Progenitor cell of endocrine pancreas (in vitro differentiated cells): ENCODE measurements at regions not wholly inside any gene's neighbourhood (a gene's known extent, or its start where the extent isn't known, plus 50 kb on each side); places are given as distances from the start of the nearest gene placed in this dataset.

Source experiments
- DNase-seq: peaks from one replicate; pipeline ENCODE4 v3.0.0; 2021; ENCODE audit warnings: low spot score; ENCODE audit not compliant: unreplicated experiment
- H3K27ac Mint-ChIP-seq: 2 replicates; pipeline ENCODE4 v1.8.0; 2021; ENCODE audit warnings: mild to moderate bottlenecking, moderate library complexity, mixed read lengths
- H3K27me3 Mint-ChIP-seq: 2 replicates; pipeline ENCODE4 v1.8.0; 2021; ENCODE audit warnings: mixed read lengths
- H3K36me3 Mint-ChIP-seq: 2 replicates; pipeline ENCODE4 v1.8.0; 2022; ENCODE audit warnings: mixed read lengths; ENCODE audit not compliant: insufficient read depth
- H3K4me1 Mint-ChIP-seq: 2 replicates; pipeline ENCODE4 v1.8.0; 2021; ENCODE audit warnings: low read depth, mixed read lengths
- H3K4me3 Mint-ChIP-seq: 2 replicates; pipeline ENCODE4 v1.8.0; 2021; ENCODE audit warnings: low read depth, mild to moderate bottlenecking, moderate library complexity, mixed read lengths
- H3K9me3 Mint-ChIP-seq: 2 replicates; pipeline ENCODE4 v1.8.0; 2021; ENCODE audit warnings: low read depth, mixed read lengths
- TF ChIP-seq, protein P1 (sequence below): fragments of 200-600 bp; sonication (generic); IDR thresholded peaks from one replicate; pipeline ENCODE4 v1.5.0; 2021; ENCODE audit warnings: antibody characterized with exemption, mild to moderate bottlenecking; ENCODE audit not compliant: unreplicated experiment

DNA sequence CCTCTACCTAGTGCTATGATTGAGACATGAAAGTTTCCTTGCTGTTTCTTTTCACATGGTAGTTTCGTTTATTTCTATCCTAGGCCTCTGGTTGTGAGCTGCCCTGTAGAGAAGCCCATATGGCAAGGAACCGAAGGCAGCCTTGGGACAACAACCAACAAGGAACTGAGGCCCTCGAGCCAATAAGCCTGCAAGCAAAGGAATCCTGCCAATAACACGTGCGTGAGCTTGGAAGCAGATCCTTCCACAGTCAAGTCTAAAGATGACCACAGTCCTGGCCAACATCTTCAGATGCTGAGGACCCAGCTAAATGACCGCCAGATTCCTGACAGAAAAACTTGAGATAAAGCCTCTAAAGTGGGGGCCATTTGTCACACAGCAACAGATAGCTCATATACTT is 100.4 kb upstream of the FAM9B start:
- peaks cover 25% of the 10 kb centered on the region for H3K9me3 Mint-ChIP-seq
- H3K27me3 Mint-ChIP-seq = no peaks in the 10 kb centered on the region
- no peak overlapping the region for H3K27ac Mint-ChIP-seq
- no peak overlapping the region for H3K4me3 Mint-ChIP-seq
- H3K36me3 Mint-ChIP-seq = no peaks in the 10 kb centered on the region
- no peak for DNase-seq
- TF ChIP-seq, protein P1, sequence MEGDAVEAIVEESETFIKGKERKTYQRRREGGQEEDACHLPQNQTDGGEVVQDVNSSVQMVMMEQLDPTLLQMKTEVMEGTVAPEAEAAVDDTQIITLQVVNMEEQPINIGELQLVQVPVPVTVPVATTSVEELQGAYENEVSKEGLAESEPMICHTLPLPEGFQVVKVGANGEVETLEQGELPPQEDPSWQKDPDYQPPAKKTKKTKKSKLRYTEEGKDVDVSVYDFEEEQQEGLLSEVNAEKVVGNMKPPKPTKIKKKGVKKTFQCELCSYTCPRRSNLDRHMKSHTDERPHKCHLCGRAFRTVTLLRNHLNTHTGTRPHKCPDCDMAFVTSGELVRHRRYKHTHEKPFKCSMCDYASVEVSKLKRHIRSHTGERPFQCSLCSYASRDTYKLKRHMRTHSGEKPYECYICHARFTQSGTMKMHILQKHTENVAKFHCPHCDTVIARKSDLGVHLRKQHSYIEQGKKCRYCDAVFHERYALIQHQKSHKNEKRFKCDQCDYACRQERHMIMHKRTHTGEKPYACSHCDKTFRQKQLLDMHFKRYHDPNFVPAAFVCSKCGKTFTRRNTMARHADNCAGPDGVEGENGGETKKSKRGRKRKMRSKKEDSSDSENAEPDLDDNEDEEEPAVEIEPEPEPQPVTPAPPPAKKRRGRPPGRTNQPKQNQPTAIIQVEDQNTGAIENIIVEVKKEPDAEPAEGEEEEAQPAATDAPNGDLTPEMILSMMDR = no peak
- no peaks in the 10 kb centered on the region for H3K4me1 Mint-ChIP-seq

DNA sequence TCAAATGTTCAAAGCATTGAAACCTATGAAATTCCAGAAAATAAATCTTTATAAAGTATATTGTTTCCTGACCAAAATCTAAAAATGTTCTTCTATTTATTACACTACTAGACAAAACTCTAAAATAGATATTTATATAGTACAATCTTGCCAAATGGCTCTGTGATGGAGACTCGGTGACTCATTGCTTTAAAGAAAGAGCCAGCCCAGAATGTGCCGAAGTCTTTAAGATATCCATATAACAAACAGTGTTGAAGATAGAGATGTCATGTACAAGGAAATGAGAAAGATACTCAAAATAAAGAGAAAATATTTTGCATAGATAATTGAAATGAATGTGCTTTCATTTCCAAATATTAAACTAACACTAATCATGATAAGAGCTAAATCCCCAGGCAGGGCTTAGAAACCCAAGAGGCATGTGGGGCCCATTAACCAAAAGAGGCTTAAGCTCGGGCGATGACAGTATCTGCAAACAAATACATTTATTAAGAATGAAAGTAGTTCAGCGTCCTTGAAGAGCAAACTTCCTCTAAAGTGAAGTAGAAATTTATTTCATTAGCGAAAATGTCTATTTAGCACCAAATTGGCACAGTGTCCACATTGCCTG is 102.1 kb upstream of the FAM9B start:
- no peak overlapping the region for H3K27ac Mint-ChIP-seq

DNA sequence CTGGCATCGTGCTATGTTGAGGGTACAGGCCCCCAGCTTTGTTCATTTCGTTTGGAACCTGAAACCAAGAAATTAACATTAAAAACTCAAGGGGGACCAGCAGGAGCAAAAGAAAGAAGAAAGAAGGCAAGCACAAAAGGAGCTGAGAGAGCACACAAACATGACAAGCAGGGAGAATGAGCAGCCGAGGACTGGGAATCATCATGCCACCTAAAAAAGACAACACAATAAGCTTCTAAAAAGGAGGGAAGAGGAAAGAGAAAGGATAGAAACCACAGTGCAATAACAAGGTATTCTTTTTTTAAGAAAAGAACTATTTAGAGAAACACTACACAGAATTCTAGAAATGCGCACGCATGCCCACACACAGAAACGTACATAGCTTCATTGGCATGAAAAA is 103.2 kb upstream of the FAM9B start:
- no peaks in the 10 kb centered on the region for H3K36me3 Mint-ChIP-seq

More for the DNA sequence above, 102.1 kb upstream of the FAM9B start:
- Mint-ChIP-seq H3K9me3 (peaks cover 31% of the 10 kb centered on the region), H3K27me3 (no peaks in the 10 kb centered on the region), H3K4me3 (no peak overlapping the region), H3K36me3 (no peaks in the 10 kb centered on the region), H3K4me1 (no peaks in the 10 kb centered on the region)
- TF ChIP-seq, protein P1 = no peak
- no peak for DNase-seq

GRCh38 chrX:9141496-9141895 is 107.6 kb upstream of the FAM9B start:
- TF ChIP-seq, protein P1 = no peak
- Mint-ChIP-seq H3K4me1 (no peaks in the 10 kb centered on the region), H3K36me3 (no peaks in the 10 kb centered on the region), H3K27me3 (peaks cover 3% of the 10 kb centered on the region), H3K9me3 (peaks cover 25% of the 10 kb centered on the region), H3K4me3 (no peak overlapping the region), H3K27ac (no peak overlapping the region)
- DNase-seq = no peak

More for the DNA sequence above, 103.2 kb upstream of the FAM9B start:
- Mint-ChIP-seq H3K9me3 (peaks cover 28% of the 10 kb centered on the region), H3K4me3 (no peak overlapping the region), H3K27me3 (no peaks in the 10 kb centered on the region), H3K27ac (no peak overlapping the region), H3K4me1 (no peaks in the 10 kb centered on the region)
- TF ChIP-seq, protein P1 = no peak
- no peak for DNase-seq

- TF ChIP-seq, protein P1 = no peak
Measured at GRCh38 chrX:9144701-9145241, 110.8 kb upstream of the FAM9B start.

More at GRCh38 chrX:9144701-9145241, 110.8 kb upstream of the FAM9B start:
- H3K27me3 Mint-ChIP-seq = peaks cover 3% of the 10 kb centered on the region
- peaks cover 13% of the 10 kb centered on the region for H3K9me3 Mint-ChIP-seq
- H3K27ac Mint-ChIP-seq = no peak overlapping the region
- peaks cover 3% of the 10 kb centered on the region for H3K4me1 Mint-ChIP-seq
- no peak overlapping the region for H3K4me3 Mint-ChIP-seq
- no peak for DNase-seq
- H3K36me3 Mint-ChIP-seq = no peaks in the 10 kb centered on the region
